Smooth muscle cell of the brain vasculature (primary cell): ENCODE measurements at regions not wholly inside any gene's neighbourhood (a gene's known extent, or its start where the extent isn't known, plus 50 kb on each side); places are given as distances from the start of the nearest gene placed in this dataset.

Experiments
- DNase-seq: peaks from one replicate; pipeline ENCODE4 v3.0.0-alpha.2; 2012; ENCODE audit warnings: low read depth, low spot score

DNA sequence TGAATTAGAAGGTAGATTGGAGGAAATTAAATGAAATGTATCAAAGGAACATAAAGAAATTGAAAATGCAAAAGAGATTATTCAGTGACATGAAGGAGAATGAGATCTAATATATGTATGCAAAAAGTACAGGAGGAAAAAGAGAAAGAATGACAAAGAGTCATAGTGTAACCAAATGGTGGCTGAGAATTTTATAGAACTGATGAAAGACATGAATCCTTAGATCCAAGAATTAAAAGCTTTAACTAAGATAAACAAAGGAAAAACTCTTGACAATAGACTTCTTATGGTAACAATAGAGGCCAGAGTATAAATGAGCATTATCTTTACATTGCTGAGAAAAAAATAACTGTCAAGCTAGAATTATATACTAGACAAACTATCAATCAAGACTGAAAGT lies 505.4 kb upstream of the CD180 start:
- no peak for DNase-seq

DNA sequence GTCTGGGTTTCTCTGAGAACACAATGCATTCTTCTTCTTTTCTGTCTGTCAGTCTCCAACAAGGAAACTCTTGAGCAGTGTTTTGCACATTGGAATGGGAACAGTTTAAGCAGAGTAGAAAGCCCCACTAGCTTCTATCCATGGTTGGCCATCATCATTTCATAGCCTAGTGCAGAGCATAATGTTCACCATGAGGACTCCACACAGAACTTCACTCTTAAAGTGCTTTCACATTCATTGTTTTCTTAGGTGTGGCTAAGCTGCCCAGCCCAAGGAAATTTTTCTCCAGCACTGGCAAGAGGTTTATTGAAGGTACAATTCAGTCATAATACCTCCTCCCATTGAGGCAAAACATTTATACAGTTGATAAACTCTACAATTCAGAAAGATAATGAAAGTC lies 503.0 kb upstream of the CD180 start:
- no peak for DNase-seq

DNA sequence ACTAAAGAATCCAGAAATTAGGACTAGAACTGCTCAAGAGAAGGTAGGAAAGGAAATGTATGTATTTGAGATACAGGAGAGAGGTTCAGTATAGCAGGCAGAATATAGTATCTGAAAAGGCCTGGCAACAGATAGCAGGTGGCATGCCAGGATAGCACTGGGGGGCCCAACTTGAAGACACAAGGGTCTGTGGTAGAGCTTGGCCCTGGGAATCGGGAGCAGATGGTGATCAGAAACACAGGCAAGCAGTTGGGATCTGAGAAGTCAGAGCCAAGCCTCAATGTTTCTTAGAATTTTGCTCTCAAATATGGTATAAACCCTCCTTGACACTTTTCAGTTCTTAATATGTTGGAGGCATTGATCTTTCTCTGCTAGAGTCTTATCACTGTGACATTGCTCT lies 499.8 kb upstream of the CD180 start:
- no peak for DNase-seq

GRCh38 chr5:67695369-67695768 lies 498.8 kb upstream of the CD180 start:
- no peak for DNase-seq

DNA sequence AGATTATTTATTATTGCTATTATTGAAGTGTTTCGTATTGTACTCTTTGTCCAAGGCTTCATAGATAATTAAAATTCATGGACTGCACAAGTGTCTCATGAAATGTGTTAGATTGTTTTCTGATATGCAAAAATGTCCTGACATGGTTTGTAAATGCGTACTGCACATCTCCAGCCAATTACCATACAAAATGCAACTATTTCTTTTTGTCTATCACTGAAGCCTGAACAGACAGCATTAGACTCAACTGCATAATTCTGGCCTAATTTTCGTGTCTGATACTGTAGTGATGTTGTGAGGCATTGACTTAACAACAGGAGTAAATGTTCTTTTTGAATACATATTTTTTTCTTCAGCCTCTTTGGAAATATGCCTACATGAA lies 498.2 kb upstream of the CD180 start:
- DNase-seq: no peak

DNA sequence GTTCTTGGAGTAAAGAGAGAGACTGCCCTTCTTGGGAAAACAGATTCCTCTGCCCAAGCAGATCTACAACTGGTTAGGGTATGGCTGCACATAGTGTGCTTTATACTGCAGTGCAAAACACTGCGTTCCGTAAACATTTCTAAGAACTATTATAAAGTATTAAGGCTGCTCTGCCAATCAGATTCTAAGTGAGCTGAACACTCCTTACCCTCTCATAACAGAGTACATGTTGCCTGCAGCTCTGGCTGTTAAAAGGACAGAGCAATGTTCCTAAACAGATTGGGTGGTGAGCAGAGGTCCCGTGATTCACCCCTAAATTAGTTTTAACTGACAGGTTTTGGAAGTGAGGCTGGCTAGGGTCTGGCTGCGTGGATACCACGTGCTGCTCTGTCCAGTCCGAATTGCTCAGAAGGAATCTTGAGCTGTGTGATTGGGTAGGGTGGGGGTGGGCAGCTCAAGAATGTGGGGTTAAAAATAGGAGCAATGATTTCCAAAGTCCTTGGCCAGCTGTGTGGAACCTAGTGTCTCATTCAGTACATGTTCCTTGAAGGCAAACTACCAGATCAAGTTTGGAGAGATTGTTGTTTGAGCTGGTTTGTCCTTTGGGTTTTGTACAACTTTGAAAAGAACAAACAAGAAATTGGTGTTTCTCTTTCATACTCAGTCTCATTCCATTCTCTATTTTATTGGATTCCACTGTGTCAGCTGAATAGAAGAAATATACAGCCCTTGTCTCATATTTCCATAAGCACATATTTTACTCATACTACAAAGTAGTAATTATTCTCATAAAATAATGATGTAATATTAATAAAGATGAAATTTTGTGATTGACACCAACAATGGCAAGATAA lies 497.6 kb upstream of the CD180 start:
- no peak for DNase-seq

GRCh38 chr5:67686746-67687145 lies 490.1 kb upstream of the CD180 start:
- DNase-seq: no peak

DNA sequence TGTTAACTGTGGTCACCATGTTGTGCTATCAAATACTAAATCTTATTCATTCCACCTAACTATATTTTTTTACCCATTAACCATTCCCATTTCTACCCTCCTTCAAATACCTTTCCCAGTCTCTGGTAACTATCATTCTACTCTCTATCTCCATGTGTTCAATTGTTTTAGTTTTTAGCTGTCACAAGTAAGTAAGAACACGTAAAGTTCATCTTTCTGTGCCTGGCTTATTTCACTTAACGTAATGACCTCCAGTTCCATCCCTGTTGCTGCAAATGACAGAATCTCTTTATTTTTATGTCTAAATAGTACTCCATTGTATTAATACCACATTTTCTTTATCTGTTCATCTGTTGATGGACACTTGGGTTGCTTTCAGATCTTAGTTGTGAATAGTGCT lies 485.1 kb upstream of the CD180 start:
- DNase-seq: no peak

DNA sequence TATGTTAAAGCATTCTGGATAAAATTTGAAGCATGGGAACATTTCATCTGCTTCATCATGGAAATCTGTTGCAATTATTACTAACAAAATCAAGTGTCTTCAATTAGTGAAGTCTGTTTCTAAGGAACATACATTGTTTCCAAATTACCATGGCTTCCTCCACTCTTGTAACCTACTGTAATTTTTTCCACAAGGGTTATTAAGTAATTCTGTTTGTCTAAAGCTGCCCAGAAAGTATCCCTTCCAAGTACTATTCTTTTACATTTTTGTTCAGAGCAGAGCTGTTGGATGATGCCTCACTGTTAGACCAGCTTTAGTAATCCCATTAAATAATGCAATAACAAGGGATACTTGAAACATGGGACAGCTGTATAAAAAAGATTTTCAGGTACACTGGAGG lies 483.5 kb upstream of the CD180 start:
- no peak for DNase-seq

DNA sequence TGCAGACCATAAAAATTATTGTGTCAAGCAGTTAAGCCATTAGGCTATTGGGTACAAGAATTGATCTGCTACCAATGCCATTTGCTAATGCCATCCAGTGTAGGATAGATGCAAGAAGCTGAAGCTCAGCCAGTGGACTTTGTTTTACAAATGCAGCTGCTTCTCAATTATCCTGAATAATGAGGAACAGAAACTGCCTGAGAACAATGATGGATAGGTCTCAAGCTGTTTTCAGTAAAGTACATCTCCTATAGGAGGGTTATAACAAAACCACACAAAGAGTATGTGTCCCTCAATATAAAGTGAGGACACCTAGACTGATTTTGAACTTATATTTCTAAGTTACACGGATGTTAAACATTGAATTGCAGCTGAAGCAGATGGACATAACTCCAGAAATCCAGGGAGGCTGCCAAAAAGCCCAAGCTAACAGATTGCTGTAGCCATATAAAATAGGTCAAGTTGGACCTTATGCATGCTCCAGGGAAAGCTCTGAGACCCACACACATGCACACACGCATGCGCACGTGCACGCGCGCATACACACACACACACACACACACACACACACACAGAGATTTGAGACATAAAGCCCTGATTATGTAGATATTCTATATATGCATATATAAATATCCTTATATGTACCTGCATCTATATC lies 482.7 kb upstream of the CD180 start:
- no peak for DNase-seq

- DNase-seq: no peak
Observed at GRCh38 chr5:67678594-67678993, 482.0 kb upstream of the CD180 start.

- DNase-seq: no peak
Observed at GRCh38 chr5:67677422-67677970, 480.9 kb upstream of the CD180 start.

DNA sequence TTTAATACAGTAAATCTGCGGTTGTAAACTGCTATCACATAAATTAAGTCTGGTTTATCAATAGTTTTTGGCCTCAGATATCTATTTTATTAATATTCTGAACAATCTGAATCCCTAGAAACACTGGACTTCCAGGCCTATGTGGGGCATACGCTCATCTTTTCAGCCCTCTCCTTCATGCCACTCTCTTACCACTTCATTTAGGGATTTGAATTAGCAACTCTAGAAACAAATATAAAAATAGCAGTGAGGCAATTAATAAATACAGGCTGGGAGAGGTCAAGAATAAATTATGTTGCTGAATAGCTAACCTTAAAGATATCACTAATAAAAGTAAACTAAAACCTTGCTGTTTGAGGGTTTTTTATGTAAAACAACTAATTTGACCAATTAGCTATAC lies 480.3 kb upstream of the CD180 start:
- no peak for DNase-seq

DNA sequence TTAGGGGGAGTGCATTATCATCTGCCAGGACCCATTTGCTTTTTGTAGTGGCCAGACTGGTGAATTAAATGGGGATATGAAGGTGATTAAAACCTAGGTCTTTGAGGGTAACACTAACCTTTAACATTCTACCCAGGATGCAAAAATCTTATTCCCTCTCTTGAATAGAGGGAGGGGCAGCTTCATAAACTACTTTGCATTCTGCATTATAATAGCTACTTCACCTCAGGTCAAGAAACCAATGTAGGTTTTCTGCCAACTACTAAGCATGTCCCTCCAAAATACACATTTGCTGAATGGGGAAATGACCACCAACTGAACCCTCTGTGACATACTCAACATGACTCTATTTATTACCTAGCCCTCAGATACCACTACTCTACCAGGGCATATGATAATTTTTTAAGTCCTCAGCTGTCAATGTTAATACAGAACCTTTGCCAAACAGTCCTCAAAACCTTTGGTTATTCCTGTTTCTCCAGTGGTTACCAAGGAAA lies 477.6 kb upstream of the CD180 start:
- no peak for DNase-seq

GRCh38 chr5:67673618-67674017 lies 477.0 kb upstream of the CD180 start:
- DNase-seq: no peak

- DNase-seq: no peak
Observed at GRCh38 chr5:67673180-67673579, 476.6 kb upstream of the CD180 start.

- DNase-seq: no peak
Observed at GRCh38 chr5:67672636-67673035, 476.0 kb upstream of the CD180 start.

DNA sequence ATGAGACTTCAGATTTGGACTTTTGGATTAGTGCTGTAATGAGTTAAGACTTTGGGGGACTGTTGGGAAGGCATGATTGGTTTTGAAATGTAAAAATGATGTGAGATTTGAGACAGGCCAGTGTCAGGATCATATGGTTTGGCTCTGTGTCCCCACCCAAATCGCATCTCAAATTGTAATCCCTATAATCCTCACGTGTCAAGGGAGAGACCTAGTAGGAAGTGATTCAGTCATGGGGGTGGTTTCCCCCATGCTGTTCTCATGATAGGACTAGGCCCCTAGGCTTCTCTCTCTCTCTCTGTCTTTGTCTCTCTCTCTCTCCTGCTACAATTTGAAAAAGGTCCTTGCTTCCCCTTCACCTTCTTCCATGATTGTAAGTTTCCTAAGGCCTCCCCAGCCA lies 473.3 kb upstream of the CD180 start:
- no peak for DNase-seq

DNA sequence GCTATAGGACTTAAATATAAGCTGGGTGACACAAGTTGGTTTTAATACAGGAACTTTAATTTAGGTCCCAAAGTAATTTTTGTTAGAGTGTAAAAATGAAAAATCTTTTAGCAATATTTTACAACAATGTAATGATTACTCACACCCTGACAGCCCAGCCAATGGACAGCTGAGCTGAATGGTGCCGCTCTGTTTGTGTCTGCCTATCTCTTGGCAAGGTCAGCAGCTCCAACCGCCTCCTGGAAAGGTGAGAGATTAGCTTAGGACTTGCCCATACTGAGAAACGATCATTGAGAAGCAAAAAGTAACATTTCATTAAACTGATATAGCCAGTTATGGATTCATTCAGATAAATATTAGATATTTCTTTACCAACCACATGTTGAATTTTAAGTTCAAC lies 463.6 kb upstream of the CD180 start:
- DNase-seq: no peak

DNA sequence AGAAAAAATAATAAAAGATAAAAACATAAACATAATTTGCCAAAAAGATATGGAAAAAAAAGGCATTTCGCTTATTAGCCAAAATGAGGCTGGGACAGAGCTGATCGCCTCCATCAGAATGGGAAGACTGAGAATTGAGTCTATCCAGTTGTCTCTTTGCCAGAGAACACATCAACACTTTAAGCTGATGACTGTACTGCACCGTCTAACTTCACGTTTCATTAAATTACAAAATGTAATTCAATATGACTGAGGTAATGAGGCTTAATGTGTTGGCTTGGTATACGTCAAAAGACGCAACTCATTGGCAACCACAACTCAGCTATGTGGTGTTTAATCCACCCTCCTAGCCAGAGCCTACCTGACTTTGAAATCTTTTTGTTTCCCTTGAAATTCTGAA lies 462.7 kb upstream of the CD180 start:
- DNase-seq: no peak

DNA sequence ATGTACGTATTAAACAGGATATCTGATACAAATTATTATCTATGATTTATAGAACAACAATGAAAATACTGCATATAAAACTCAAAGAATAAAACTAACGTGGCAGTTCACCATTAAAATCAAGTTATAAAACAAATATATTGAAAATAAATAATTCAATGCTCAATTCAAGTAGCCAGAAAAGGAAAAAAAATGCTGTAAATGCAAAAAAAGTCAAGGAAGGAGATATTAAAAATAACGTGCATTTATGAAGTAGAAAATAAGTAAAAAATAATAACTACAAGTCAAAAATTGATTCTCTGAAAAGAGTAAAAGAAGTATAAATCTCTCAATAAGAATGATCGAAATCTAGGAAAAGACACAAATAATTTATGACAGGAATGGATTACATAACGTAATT lies 460.5 kb upstream of the CD180 start:
- DNase-seq: no peak

GRCh38 chr5:67652201-67652600 lies 455.6 kb upstream of the CD180 start:
- no peak for DNase-seq

GRCh38 chr5:67651180-67651579 lies 454.6 kb upstream of the CD180 start:
- DNase-seq: no peak
